ENCODE measurements at regions not wholly inside any gene's neighbourhood (a gene's known extent, or its start where the extent isn't known, plus 50 kb on each side); places are given as distances from the start of the nearest gene placed in this dataset.

DNA sequence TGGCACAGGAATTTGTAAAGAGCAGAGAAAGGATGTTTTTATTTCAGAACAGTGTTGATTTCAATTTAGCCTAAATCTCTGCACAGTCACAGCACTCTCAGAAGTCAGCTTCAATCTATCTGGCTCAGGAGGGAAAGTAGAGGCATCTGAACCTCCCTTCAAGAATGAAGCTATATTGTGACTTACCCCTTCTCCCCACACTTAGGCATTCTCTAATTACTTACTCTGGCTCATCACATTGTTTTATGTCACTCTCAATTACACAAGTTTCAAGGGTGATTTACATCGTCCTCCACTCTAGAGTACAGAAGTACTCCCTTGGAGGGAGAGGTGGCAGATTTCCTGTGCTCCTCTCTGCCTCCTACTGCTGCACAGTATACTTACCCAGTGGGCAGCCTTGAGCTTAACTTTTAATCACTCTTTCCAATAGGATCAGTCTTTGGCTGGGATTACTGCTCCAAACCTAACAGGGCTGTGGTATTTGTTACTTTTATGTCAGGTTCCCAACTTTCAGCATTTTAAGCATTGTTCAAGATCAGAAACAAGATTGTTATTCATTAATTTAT, 211.4 kb downstream of the AASDHPPT start:
- Histone ChIP-seq H3K27me3 (no peaks in the 10 kb centered on the region), H3K27ac (no peak overlapping the region), H3K4me1 (no peaks in the 10 kb centered on the region), H3K36me3 (no peaks in the 10 kb centered on the region), H3K4me3 (no peak overlapping the region), H3K9me3 (no peaks in the 10 kb centered on the region)
- no peak for DNase-seq
- TF ChIP-seq POLR2A (IDR thresholded peaks at IDR 0.05), result no peak
- TF ChIP-seq, protein P1, sequence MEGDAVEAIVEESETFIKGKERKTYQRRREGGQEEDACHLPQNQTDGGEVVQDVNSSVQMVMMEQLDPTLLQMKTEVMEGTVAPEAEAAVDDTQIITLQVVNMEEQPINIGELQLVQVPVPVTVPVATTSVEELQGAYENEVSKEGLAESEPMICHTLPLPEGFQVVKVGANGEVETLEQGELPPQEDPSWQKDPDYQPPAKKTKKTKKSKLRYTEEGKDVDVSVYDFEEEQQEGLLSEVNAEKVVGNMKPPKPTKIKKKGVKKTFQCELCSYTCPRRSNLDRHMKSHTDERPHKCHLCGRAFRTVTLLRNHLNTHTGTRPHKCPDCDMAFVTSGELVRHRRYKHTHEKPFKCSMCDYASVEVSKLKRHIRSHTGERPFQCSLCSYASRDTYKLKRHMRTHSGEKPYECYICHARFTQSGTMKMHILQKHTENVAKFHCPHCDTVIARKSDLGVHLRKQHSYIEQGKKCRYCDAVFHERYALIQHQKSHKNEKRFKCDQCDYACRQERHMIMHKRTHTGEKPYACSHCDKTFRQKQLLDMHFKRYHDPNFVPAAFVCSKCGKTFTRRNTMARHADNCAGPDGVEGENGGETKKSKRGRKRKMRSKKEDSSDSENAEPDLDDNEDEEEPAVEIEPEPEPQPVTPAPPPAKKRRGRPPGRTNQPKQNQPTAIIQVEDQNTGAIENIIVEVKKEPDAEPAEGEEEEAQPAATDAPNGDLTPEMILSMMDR (IDR thresholded peaks at IDR 0.05), result no peak

DNA sequence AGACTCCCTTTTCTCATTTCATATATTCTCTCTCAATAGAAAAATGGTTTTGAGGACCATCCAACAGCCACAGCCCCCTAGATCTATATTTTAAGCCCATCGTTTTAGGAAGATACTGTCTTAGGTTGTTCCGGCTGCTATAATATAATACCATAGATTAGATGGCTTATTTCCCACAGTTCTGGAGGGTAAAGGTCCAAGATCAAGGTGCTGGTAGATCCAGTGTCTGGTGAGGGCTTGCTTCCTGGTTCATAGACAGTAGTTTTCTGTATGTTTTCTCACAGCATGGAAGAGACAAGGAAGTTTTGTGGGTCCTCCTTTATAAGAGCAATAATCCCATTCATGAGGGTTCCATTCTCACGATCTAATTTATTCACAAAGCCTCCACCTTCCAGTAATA, 215.1 kb downstream of the AASDHPPT start:
- no peak for DNase-seq

GRCh38 chr11:106295974-106296373, 218.5 kb downstream of the AASDHPPT start:
- Histone ChIP-seq H3K27me3 (no peaks in the 10 kb centered on the region), H3K36me3 (no peaks in the 10 kb centered on the region), H3K4me1 (no peaks in the 10 kb centered on the region), H3K27ac (no peak overlapping the region), H3K4me3 (no peak overlapping the region), H3K9me3 (no peaks in the 10 kb centered on the region)
- DNase-seq, result no peak
- TF ChIP-seq POLR2A (IDR thresholded peaks at IDR 0.05), result no peak
- TF ChIP-seq, protein P1 (IDR thresholded peaks at IDR 0.05), result no peak

More for the DNA sequence above, 215.1 kb downstream of the AASDHPPT start:
- TF ChIP-seq POLR2A (IDR thresholded peaks at IDR 0.05), result no peak
- TF ChIP-seq, protein P1 (IDR thresholded peaks at IDR 0.05), result no peak
- Histone ChIP-seq H3K4me1 (no peaks in the 10 kb centered on the region), H3K9me3 (no peaks in the 10 kb centered on the region), H3K27me3 (no peaks in the 10 kb centered on the region), H3K27ac (no peak overlapping the region), H3K4me3 (no peak overlapping the region), H3K36me3 (no peaks in the 10 kb centered on the region)

GRCh38 chr11:106302416-106302815, 225.0 kb downstream of the AASDHPPT start:
- no peak for TF ChIP-seq POLR2A (IDR thresholded peaks at IDR 0.05)
- TF ChIP-seq, protein P1 (IDR thresholded peaks at IDR 0.05), result no peak
- Histone ChIP-seq H3K36me3 (no peaks in the 10 kb centered on the region), H3K27me3 (no peaks in the 10 kb centered on the region), H3K9me3 (no peaks in the 10 kb centered on the region), H3K4me1 (no peaks in the 10 kb centered on the region), H3K27ac (no peak overlapping the region), H3K4me3 (no peak overlapping the region)
- no peak for DNase-seq

DNA sequence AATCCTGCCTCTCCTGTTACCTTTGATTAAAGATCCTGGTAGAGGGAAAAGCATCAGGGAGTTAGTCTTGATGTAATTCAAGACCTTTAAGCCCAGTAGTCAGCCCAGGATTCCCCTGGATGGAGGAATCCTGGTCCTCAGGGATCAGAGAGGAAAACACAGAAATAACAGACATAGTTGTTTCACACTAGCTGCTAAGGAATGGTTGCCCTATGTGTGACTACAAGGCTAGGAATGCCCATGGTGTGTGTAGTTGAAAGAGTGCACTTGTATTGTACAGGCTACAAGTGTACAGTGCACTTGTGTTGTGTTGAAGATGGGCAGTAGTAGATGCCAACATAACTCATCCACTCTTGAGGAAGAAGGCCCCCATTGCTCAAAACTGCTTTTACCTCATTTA, 226.8 kb downstream of the AASDHPPT start:
- Histone ChIP-seq H3K36me3 (no peaks in the 10 kb centered on the region), H3K27me3 (no peaks in the 10 kb centered on the region), H3K4me1 (no peaks in the 10 kb centered on the region), H3K9me3 (no peaks in the 10 kb centered on the region), H3K27ac (no peak overlapping the region), H3K4me3 (no peak overlapping the region)
- no peak for TF ChIP-seq POLR2A (IDR thresholded peaks at IDR 0.05)
- TF ChIP-seq, protein P1 (IDR thresholded peaks at IDR 0.05), result no peak
- no peak for DNase-seq

GRCh38 chr11:106305458-106305857, 228.0 kb downstream of the AASDHPPT start:
- Histone ChIP-seq H3K36me3 (no peaks in the 10 kb centered on the region), H3K27ac (no peak overlapping the region)

More at GRCh38 chr11:106305458-106305857, 228.0 kb downstream of the AASDHPPT start:
- no peaks in the 10 kb centered on the region for H3K4me1 ChIP-seq
- no peak overlapping the region for H3K4me3 ChIP-seq
- no peaks in the 10 kb centered on the region for H3K27me3 ChIP-seq
- DNase-seq, result no peak
- no peaks in the 10 kb centered on the region for H3K9me3 ChIP-seq
- TF ChIP-seq, protein P1 (IDR thresholded peaks at IDR 0.05), result no peak
- no peak for TF ChIP-seq POLR2A (IDR thresholded peaks at IDR 0.05)
